Naive thymus-derived CD4-positive, alpha-beta T cell (primary cell): ENCODE measurements at regions not wholly inside any gene's neighbourhood (a gene's known extent, or its start where the extent isn't known, plus 50 kb on each side); places are given as distances from the start of the nearest gene placed in this dataset.

Source experiments
- ATAC-seq: fragments of 150-1000 bp; cut with Tn5 transposase; 2 replicates; pipeline ENCODE4 v1.10.0; 2021; ENCODE audit warnings: mild to moderate bottlenecking, moderate library complexity
- CTCF ChIA-PET: fragments of 350-600 bp; sonication (Branson Sonifier 250); formaldehyde crosslinking; loops from one replicate; lab custom pipeline; 2021; ENCODE audit warnings: antibody characterized with exemption; lab: Charles Lee
- POLR2A ChIA-PET: fragments of 350-600 bp; sonication (Branson Sonifier 250); formaldehyde crosslinking; loops from one replicate; lab custom pipeline; 2021; ENCODE audit warnings: antibody characterized with exemption, inconsistent platforms; lab: Charles Lee
- DNase-seq, 9 donors: peaks; one replicate each; pipeline versions ENCODE4 v3.0.0 to v3.0.0-alpha.2; 2020 to 2022; ENCODE audit warnings: mixed read lengths in 1 of 9
- H3K27ac ChIP-seq: one replicate; pipeline ENCODE4 v1.7.0; 2013; ENCODE audit warnings: mild to moderate bottlenecking, low read depth, low read length, moderate library complexity
- H3K27me3 ChIP-seq, 2 donors: one replicate each; pipeline ENCODE4 v1.7.0; 2013; ENCODE audit warnings: low read length in 2 of 2, mild to moderate bottlenecking in 2 of 2, moderate library complexity in 2 of 2; ENCODE audit not compliant: control insufficient read depth in 2 of 2, insufficient read depth in 2 of 2
- H3K36me3 ChIP-seq, 3 experiments: 1 replicate in 2 of 3; 2 replicates in 1 of 3; pipeline ENCODE4 v1.7.0; 2013; ENCODE audit warnings: low read length in 3 of 3, mild to moderate bottlenecking in 3 of 3, moderate library complexity in 1 of 3; ENCODE audit not compliant: insufficient read depth in 3 of 3, control insufficient read depth in 2 of 3
- H3K4me1 ChIP-seq, 2 donors: one replicate each; pipeline ENCODE4 v1.7.0; 2013; ENCODE audit warnings: low read length in 2 of 2, mild to moderate bottlenecking in 2 of 2, moderate library complexity in 1 of 2; ENCODE audit not compliant: control insufficient read depth in 2 of 2, insufficient read depth in 2 of 2
- H3K4me3 ChIP-seq: 2 replicates; pipeline ENCODE4 v1.7.0; 2013; ENCODE audit warnings: mild to moderate bottlenecking, low read length
- H3K9me3 ChIP-seq, 3 experiments: 1 replicate in 2 of 3; 2 replicates in 1 of 3; pipeline ENCODE4 v1.7.0; 2013; ENCODE audit warnings: low read length in 3 of 3; ENCODE audit not compliant: control insufficient read depth in 2 of 3
- H3K27ac Mint-ChIP-seq, 9 donors: one replicate each; pipeline ENCODE4 v1.8.0; 2020 to 2022; ENCODE audit warnings: mixed read lengths in 9 of 9, mild to moderate bottlenecking in 8 of 9, moderate library complexity in 5 of 9, inconsistent platforms in 2 of 9
- H3K27me3 Mint-ChIP-seq, 5 donors: one replicate each; pipeline ENCODE4 v1.8.0; 2021 to 2022; ENCODE audit warnings: mixed read lengths in 5 of 5, mild to moderate bottlenecking in 1 of 5
- H3K36me3 Mint-ChIP-seq, 5 donors: one replicate each; pipeline ENCODE4 v1.8.0; 2020 to 2022; ENCODE audit warnings: mixed read lengths in 5 of 5, mild to moderate bottlenecking in 3 of 5, inconsistent platforms in 1 of 5
- H3K4me1 Mint-ChIP-seq, 7 donors: one replicate each; pipeline ENCODE4 v1.8.0; 2020 to 2022; ENCODE audit warnings: mixed read lengths in 7 of 7, mild to moderate bottlenecking in 3 of 7, inconsistent platforms in 1 of 7
- H3K4me3 Mint-ChIP-seq, 10 donors: one replicate each; pipeline ENCODE4 v1.8.0; 2020 to 2022; ENCODE audit warnings: mild to moderate bottlenecking in 10 of 10, mixed read lengths in 10 of 10, moderate library complexity in 6 of 10, inconsistent platforms in 2 of 10
- H3K9me3 Mint-ChIP-seq, 11 donors: one replicate each; pipeline ENCODE4 v1.8.0; 2020 to 2022; ENCODE audit warnings: mixed read lengths in 11 of 11, mild to moderate bottlenecking in 4 of 11, inconsistent platforms in 1 of 11, moderate library complexity in 1 of 11
- intact Hi-C, 2 donors: fragments of 100-400 bp; cut with micrococcal nuclease; formaldehyde crosslinking; loops; one replicate each; pipeline ENCODE4 v1.15.1; 2023

- H3K9me3 Mint-ChIP-seq = peaks cover 0 to 4% (median 0%) of the 10 kb centered on the region in 11 donors
- no peak for ATAC-seq
- no peaks in the 10 kb centered on the region for H3K4me1 ChIP-seq
Observed at GRCh38 chr2:198664321-198664720, 793.4 kb downstream of the SATB2 start.

GRCh38 chr2:198662905-198663304 lies 794.8 kb downstream of the SATB2 start:
- ATAC-seq = no peak
- Mint-ChIP-seq H3K27me3 (no peaks in the 10 kb centered on the region), H3K27ac (no peak overlapping the region), H3K9me3 (peaks cover 0 to 3% (median 0%) of the 10 kb centered on the region in 11 donors), H3K36me3 (no peaks in the 10 kb centered on the region), H3K4me3 (no peak overlapping the region), H3K4me1 (no peaks in the 10 kb centered on the region)
- no peak overlapping the region for H3K27ac ChIP-seq
- ChIA-PET CTCF (no interaction called here), POLR2A (no interaction called here)
- H3K27me3 ChIP-seq = no peaks in the 10 kb centered on the region
- no peak overlapping the region for H3K4me3 ChIP-seq
- DNase-seq = no peak
- no peaks in the 10 kb centered on the region for H3K9me3 ChIP-seq
- intact Hi-C loops = no loop called here
- no peaks in the 10 kb centered on the region for H3K36me3 ChIP-seq
- H3K4me1 ChIP-seq = no peaks in the 10 kb centered on the region

More at GRCh38 chr2:198664321-198664720, 793.4 kb downstream of the SATB2 start:
- Histone ChIP-seq H3K4me3 (no peak overlapping the region), H3K27me3 (no peaks in the 10 kb centered on the region), H3K9me3 (no peaks in the 10 kb centered on the region), H3K36me3 (no peaks in the 10 kb centered on the region), H3K27ac (no peak overlapping the region)
- Mint-ChIP-seq H3K27ac (no peak overlapping the region), H3K27me3 (no peaks in the 10 kb centered on the region), H3K4me3 (no peak overlapping the region), H3K36me3 (no peaks in the 10 kb centered on the region), H3K4me1 (no peaks in the 10 kb centered on the region)
- POLR2A ChIA-PET = no interaction called here
- CTCF ChIA-PET = no interaction called here
- intact Hi-C loops = no loop called here
- DNase-seq = no peak

- ATAC-seq = no peak
- no peak overlapping the region for H3K4me3 Mint-ChIP-seq
- no peaks in the 10 kb centered on the region for H3K36me3 Mint-ChIP-seq
- Histone ChIP-seq H3K9me3 (no peaks in the 10 kb centered on the region), H3K4me1 (no peaks in the 10 kb centered on the region), H3K4me3 (no peak overlapping the region), H3K36me3 (no peaks in the 10 kb centered on the region), H3K27ac (no peak overlapping the region), H3K27me3 (no peaks in the 10 kb centered on the region)
- ChIA-PET CTCF (no interaction called here), POLR2A (no interaction called here)
- intact Hi-C loops = no loop called here
- H3K27me3 Mint-ChIP-seq = no peaks in the 10 kb centered on the region
- H3K4me1 Mint-ChIP-seq = no peaks in the 10 kb centered on the region
- H3K27ac Mint-ChIP-seq = no peak overlapping the region
- H3K9me3 Mint-ChIP-seq = peaks cover 0 to 3% (median 0%) of the 10 kb centered on the region in 11 donors
- no peak for DNase-seq
Observed at GRCh38 chr2:198660501-198660900, 797.2 kb downstream of the SATB2 start.

GRCh38 chr2:198659096-198659870 lies 798.5 kb downstream of the SATB2 start:
- CTCF ChIA-PET = no interaction called here
- H3K4me3 Mint-ChIP-seq = no peak overlapping the region
- POLR2A ChIA-PET = no interaction called here
- no peak overlapping the region for H3K4me3 ChIP-seq
- intact Hi-C loops = no loop called here
- no peaks in the 10 kb centered on the region for H3K27me3 ChIP-seq
- no peak overlapping the region for H3K27ac ChIP-seq
- no peak overlapping the region for H3K27ac Mint-ChIP-seq
- H3K9me3 Mint-ChIP-seq = peaks cover 0 to 3% (median 0%) of the 10 kb centered on the region in 11 donors
- ATAC-seq (no peak), DNase-seq (no peak)
- H3K9me3 ChIP-seq = no peaks in the 10 kb centered on the region
- no peaks in the 10 kb centered on the region for H3K36me3 ChIP-seq
- H3K36me3 Mint-ChIP-seq = no peaks in the 10 kb centered on the region
- no peaks in the 10 kb centered on the region for H3K4me1 ChIP-seq
- H3K4me1 Mint-ChIP-seq = no peaks in the 10 kb centered on the region
- H3K27me3 Mint-ChIP-seq = no peaks in the 10 kb centered on the region

- intact Hi-C loops = no loop called here
- Mint-ChIP-seq H3K36me3 (no peaks in the 10 kb centered on the region), H3K9me3 (peaks cover 0 to 3% (median 0%) of the 10 kb centered on the region in 11 donors), H3K4me1 (no peaks in the 10 kb centered on the region), H3K4me3 (no peak overlapping the region), H3K27me3 (peaks cover 0 to 5% (median 0%) of the 10 kb centered on the region in 5 donors), H3K27ac (no peak overlapping the region)
- Histone ChIP-seq H3K9me3 (no peaks in the 10 kb centered on the region), H3K36me3 (no peaks in the 10 kb centered on the region), H3K27ac (no peak overlapping the region), H3K4me1 (no peaks in the 10 kb centered on the region), H3K4me3 (no peak overlapping the region), H3K27me3 (no peaks in the 10 kb centered on the region)
- ChIA-PET CTCF (no interaction called here), POLR2A (no interaction called here)
- DNase-seq (no peak), ATAC-seq (no peak)
Observed at GRCh38 chr2:198657512-198658121, 800.1 kb downstream of the SATB2 start.

GRCh38 chr2:198656869-198657268 lies 800.9 kb downstream of the SATB2 start:
- H3K36me3 Mint-ChIP-seq = no peaks in the 10 kb centered on the region
- no peak overlapping the region for H3K4me3 ChIP-seq
- H3K36me3 ChIP-seq = no peaks in the 10 kb centered on the region
- POLR2A ChIA-PET = no interaction called here
- no peak overlapping the region for H3K27ac ChIP-seq
- H3K4me3 Mint-ChIP-seq = no peak overlapping the region
- peaks cover 0 to 4% (median 0%) of the 10 kb centered on the region in 11 donors for H3K9me3 Mint-ChIP-seq
- no peaks in the 10 kb centered on the region for H3K4me1 Mint-ChIP-seq
- H3K27ac Mint-ChIP-seq = no peak overlapping the region
- H3K9me3 ChIP-seq = no peaks in the 10 kb centered on the region
- peaks cover 0 to 7% (median 0%) of the 10 kb centered on the region in 5 donors for H3K27me3 Mint-ChIP-seq
- no peaks in the 10 kb centered on the region for H3K4me1 ChIP-seq
- intact Hi-C loops = no loop called here
- ATAC-seq (no peak), DNase-seq (no peak)
- CTCF ChIA-PET = interaction anchor here (0.7 kb wide), 1 partner anchor 295 kb away, joined by 3 read pairs; no protein-coding TSS in a partner anchor
- H3K27me3 ChIP-seq = no peaks in the 10 kb centered on the region
